ENCODE measurements at regions not wholly inside any gene's neighbourhood (a gene's known extent, or its start where the extent isn't known, plus 50 kb on each side); places are given as distances from the start of the nearest gene placed in this dataset.

DNA sequence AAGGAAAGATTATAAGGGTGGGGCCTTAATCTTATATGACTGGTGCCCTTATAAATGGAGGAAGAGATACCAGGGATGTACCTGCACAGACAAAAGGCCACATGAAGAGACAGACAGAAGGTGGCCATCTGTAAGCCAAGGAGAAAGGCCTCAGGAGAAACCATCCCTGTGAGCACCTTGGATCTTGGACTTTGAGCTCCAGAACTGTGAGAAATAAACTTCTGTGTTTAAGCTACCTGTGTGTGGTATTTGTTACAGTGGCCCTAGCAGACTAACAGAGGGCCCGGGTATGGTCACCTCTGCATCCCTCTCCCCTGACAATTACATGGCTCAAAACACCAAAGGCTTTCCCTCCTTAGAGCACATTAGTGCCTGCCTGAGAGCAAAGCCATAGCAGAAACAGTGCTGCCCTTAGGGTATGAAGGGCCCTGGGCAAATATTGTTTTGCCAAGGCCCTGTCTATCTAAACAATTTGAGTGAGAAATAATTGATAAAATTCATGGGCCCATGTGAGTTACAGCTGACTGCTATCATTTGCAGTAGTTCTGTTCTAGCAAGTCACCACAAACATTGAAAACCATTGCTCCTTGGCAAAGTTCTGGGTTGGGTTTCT, 109.3 kb upstream of the MYCN start:
- H3K27ac ChIP-seq: no peak overlapping the region
- no peaks in the 10 kb centered on the region for H3K27me3 ChIP-seq (ENCODE audit: insufficient read depth, low read depth, severe bottlenecking)
- H3K4me3 ChIP-seq (ENCODE audit: low read depth, low read length): no peak overlapping the region
- DNase-seq: no peak
- no peaks in the 10 kb centered on the region for H3K36me3 ChIP-seq
- H3K9me3 ChIP-seq (ENCODE audit: severe bottlenecking): no peaks in the 10 kb centered on the region
- TF ChIP-seq, protein P1, sequence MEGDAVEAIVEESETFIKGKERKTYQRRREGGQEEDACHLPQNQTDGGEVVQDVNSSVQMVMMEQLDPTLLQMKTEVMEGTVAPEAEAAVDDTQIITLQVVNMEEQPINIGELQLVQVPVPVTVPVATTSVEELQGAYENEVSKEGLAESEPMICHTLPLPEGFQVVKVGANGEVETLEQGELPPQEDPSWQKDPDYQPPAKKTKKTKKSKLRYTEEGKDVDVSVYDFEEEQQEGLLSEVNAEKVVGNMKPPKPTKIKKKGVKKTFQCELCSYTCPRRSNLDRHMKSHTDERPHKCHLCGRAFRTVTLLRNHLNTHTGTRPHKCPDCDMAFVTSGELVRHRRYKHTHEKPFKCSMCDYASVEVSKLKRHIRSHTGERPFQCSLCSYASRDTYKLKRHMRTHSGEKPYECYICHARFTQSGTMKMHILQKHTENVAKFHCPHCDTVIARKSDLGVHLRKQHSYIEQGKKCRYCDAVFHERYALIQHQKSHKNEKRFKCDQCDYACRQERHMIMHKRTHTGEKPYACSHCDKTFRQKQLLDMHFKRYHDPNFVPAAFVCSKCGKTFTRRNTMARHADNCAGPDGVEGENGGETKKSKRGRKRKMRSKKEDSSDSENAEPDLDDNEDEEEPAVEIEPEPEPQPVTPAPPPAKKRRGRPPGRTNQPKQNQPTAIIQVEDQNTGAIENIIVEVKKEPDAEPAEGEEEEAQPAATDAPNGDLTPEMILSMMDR (IDR thresholded peaks at IDR 0.05; ENCODE audit: low read depth, low read length): no peak

DNA sequence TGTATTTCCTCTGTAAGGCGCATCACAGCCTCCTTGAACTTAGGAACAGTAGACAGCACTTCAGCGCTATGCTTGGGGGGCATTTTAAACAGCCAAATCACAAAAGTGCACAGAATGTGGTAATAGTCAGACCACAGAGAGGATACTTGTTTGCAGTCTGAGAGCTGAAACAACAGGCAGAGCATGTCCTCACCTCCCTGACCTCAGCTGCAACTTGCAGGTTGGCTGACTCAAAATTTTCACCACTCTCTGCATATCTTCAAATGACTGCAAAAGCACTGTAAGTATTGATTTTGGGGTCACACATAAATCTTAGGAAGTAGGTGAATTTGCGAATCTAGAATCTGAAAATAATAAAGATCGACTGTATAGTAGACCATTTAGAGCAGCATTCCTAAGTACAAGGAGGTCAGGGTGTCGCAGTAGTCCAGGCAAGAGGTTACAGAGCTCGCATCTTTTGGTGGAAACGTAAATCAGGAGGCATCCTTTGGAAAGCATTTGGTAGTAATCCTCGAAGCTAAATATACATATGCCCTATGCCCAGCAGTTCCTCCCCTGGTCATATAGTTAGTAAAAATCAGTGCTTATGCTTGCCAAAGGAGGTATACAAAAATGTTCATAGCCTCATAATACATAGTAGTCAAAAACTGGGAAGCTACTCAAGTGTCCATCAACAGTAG, 108.2 kb upstream of the MYCN start:
- TF ChIP-seq, protein P1 (IDR thresholded peaks at IDR 0.05; ENCODE audit: low read depth, low read length): no peak
- Histone ChIP-seq H3K27me3 (ENCODE audit: insufficient read depth, low read depth, severe bottlenecking) (no peaks in the 10 kb centered on the region), H3K36me3 (no peaks in the 10 kb centered on the region), H3K9me3 (ENCODE audit: severe bottlenecking) (no peaks in the 10 kb centered on the region), H3K4me3 (ENCODE audit: low read depth, low read length) (no peak overlapping the region), H3K27ac (no peak overlapping the region)
- DNase-seq: no peak

DNA sequence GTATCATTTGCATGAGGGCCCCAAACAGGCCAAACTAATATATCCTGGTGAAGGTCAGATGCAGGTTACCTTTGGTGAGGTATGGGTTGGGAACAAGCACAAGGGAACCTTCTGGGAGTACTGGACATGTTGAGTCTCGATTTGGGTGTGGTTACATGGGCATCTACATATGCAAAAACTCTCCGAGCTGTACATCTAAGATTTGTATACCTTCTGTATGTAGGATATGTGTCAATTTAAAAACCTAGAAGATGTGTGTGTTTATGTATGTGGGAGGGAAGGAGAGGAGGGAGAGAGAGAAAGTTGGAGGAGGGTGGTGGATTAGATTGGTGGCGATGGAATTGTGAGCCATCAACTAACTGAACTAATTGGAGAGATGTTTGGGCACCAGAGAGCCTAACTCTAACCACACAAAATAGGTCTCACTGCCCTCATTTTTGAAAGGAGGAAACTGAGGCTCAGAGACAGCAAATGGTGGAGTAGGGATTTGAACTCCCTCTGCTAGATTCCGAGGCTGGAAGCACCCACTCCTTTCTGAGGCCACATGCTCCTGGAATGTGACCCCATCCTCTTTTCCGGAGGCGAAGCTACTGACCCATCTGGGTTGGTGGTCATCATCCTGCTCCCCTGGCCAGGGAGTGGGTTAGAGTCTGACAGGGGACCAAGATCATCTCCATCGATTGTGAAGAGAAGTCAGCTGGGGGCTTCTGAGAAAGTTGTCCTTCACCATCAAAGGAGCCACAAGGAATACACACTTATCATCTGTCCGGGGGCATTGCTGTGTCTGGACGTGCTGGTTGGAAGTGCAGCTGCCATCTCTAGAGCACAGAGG, 107.3 kb upstream of the MYCN start:
- DNase-seq: no peak
- Histone ChIP-seq H3K9me3 (ENCODE audit: severe bottlenecking) (no peaks in the 10 kb centered on the region), H3K27ac (no peak overlapping the region), H3K27me3 (ENCODE audit: insufficient read depth, low read depth, severe bottlenecking) (no peaks in the 10 kb centered on the region), H3K36me3 (no peaks in the 10 kb centered on the region), H3K4me3 (ENCODE audit: low read depth, low read length) (no peak overlapping the region)
- TF ChIP-seq, protein P1 (IDR thresholded peaks at IDR 0.05; ENCODE audit: low read depth, low read length): no peak

DNA sequence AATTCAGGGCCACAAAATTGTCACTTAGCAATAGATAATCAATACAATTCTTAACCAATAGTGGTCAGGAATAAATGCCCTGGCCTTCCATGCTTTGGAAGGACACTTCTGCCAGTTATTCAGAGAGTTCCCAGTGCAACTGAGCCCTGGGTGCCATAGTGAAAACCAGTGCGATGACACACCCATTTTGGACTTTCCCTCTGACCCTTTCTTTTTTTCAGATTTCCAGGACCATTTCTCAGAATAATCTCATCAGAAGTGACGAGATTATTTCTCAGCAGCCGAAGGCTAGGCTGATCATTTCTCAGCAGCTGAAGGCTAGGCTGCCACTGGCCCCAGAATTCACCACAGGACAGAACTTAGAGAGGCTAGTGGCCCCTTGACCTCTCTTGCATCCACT, 106.6 kb upstream of the MYCN start:
- H3K4me3 ChIP-seq (ENCODE audit: low read depth, low read length): no peak overlapping the region
- DNase-seq: no peak
- H3K9me3 ChIP-seq (ENCODE audit: severe bottlenecking): no peaks in the 10 kb centered on the region
- H3K27me3 ChIP-seq (ENCODE audit: insufficient read depth, low read depth, severe bottlenecking): no peaks in the 10 kb centered on the region
- TF ChIP-seq, protein P1 (IDR thresholded peaks at IDR 0.05; ENCODE audit: low read depth, low read length): no peak
- no peaks in the 10 kb centered on the region for H3K36me3 ChIP-seq
- no peak overlapping the region for H3K27ac ChIP-seq

DNA sequence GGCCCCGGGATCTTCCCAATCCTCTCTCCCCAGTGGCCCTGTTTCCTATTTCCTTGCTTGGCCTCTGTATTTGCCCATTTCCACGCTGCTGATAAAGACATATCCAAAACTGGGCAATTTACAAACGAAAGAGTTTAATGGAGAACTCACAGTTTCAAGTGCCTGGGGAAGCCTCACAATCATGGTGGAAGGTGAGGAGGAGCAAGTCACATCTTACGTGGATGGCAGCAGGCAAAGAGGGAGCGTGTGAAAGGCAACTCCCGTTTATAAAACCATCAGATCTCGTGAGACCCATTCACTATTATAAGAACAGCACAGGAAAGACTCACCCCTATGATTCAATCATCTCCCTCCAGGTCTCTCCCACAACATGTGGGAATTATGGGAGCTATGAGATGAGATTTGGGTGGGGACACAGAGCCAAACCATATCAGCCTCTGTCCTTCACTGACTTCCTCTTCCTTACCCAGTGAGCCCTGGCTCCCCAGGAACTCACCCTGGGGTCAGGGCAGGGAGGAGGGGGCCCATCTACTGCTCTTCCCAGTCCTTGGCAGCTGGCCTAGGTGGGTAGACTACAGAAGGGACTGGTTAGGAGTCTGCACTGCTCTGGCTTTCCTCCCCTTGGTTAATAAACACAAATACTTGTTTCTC, 105.8 kb upstream of the MYCN start:
- no peak overlapping the region for H3K4me3 ChIP-seq (ENCODE audit: low read depth, low read length)
- H3K9me3 ChIP-seq (ENCODE audit: severe bottlenecking): no peaks in the 10 kb centered on the region
- H3K27ac ChIP-seq: no peak overlapping the region
- TF ChIP-seq, protein P1 (IDR thresholded peaks at IDR 0.05; ENCODE audit: low read depth, low read length): no peak
- no peak for DNase-seq
- no peaks in the 10 kb centered on the region for H3K36me3 ChIP-seq
- H3K27me3 ChIP-seq (ENCODE audit: insufficient read depth, low read depth, severe bottlenecking): no peaks in the 10 kb centered on the region
